NCI-H1694 (cell line): ENCODE measurements at regions not wholly inside any gene's neighbourhood (a gene's known extent, or its start where the extent isn't known, plus 50 kb on each side); places are given as distances from the start of the nearest gene placed in this dataset.

Experiments used
- DNase-seq: peaks from one replicate; lab custom pipeline; 2025; lab: John Stamatoyannopoulos, UW

- DNase-seq: no peak
These were observed 289.2 kb upstream of the DMRT1 start for GRCh38 chr9:551986-552929.

GRCh38 chr9:555493-555892, 286.0 kb upstream of the DMRT1 start:
- DNase-seq: no peak

GRCh38 chr9:556199-556598, 285.3 kb upstream of the DMRT1 start:
- DNase-seq: no peak

- DNase-seq: no peak
These were observed 284.8 kb upstream of the DMRT1 start for GRCh38 chr9:556675-557074.

- no peak for DNase-seq
These were observed 283.8 kb upstream of the DMRT1 start for GRCh38 chr9:557601-558201.

GRCh38 chr9:561427-561826, 280.1 kb upstream of the DMRT1 start:
- no peak for DNase-seq

- DNase-seq: no peak
These were observed 278.3 kb upstream of the DMRT1 start for GRCh38 chr9:563200-563599.

GRCh38 chr9:565528-565927, 276.0 kb upstream of the DMRT1 start:
- DNase-seq: no peak

- no peak for DNase-seq
These were observed 274.3 kb upstream of the DMRT1 start for GRCh38 chr9:567128-567746.

GRCh38 chr9:567747-568305, 273.7 kb upstream of the DMRT1 start:
- no peak for DNase-seq

- no peak for DNase-seq
These were observed 272.2 kb upstream of the DMRT1 start for GRCh38 chr9:569296-569695.

- DNase-seq: no peak
These were observed 271.3 kb upstream of the DMRT1 start for GRCh38 chr9:570187-570586.

- no peak for DNase-seq
These were observed 270.4 kb upstream of the DMRT1 start for GRCh38 chr9:571066-571465.

- DNase-seq: no peak
These were observed 269.8 kb upstream of the DMRT1 start for GRCh38 chr9:571741-572140.

GRCh38 chr9:573691-574410, 267.6 kb upstream of the DMRT1 start:
- no peak for DNase-seq

- DNase-seq: no peak
These were observed 266.4 kb upstream of the DMRT1 start for GRCh38 chr9:575139-575538.

- no peak for DNase-seq
These were observed 260.7 kb upstream of the DMRT1 start for GRCh38 chr9:580652-581342.

GRCh38 chr9:581673-582497, 259.6 kb upstream of the DMRT1 start:
- DNase-seq: no peak

- DNase-seq: no peak
These were observed 258.7 kb upstream of the DMRT1 start for GRCh38 chr9:582775-583174.

- no peak for DNase-seq
These were observed 254.0 kb upstream of the DMRT1 start for GRCh38 chr9:587527-587926.

- DNase-seq: no peak
These were observed 252.5 kb upstream of the DMRT1 start for GRCh38 chr9:588981-589380.
